Suprapubic skin (tissue), 4 donors: ENCODE measurements at regions not wholly inside any gene's neighbourhood (a gene's known extent, or its start where the extent isn't known, plus 50 kb on each side); places are given as distances from the start of the nearest gene placed in this dataset.
"Not testable (repeated sequence)": the region's sequence is repeated elsewhere in the genome, so short reads cannot be mapped to it uniquely, and the experiment has no call there.

Experiments used
- EP300 ChIP-seq: sonication (generic); formaldehyde crosslinking; IDR thresholded peaks from one replicate; pipeline ENCODE4 v1.6.1; 2017; ENCODE audit warnings: antibody characterized with exemption
- POLR2A ChIP-seq, 2 donors: fragments of 450-650 bp; IDR thresholded peaks; one replicate each; pipeline ENCODE4 v1.6.1; 2017; ENCODE audit warnings: antibody characterized with exemption in 2 of 2, mild to moderate bottlenecking in 2 of 2, moderate library complexity in 2 of 2
- POLR2AphosphoS5 ChIP-seq, 3 donors: sonication (generic); formaldehyde crosslinking; IDR thresholded peaks; one replicate each; pipeline ENCODE4 v1.6.1; 2017; ENCODE audit warnings: antibody characterized with exemption in 3 of 3
- TF ChIP-seq, protein P1 (sequence below), 2 donors: fragments of 200-600 bp in 1 of 2; fragments of 450-650 bp in 1 of 2; sonication (generic) in 1 of 2; IDR thresholded peaks; one replicate each; pipeline ENCODE4 v1.5.1; 2016 to 2019; ENCODE audit warnings: antibody characterized with exemption in 2 of 2, mild to moderate bottlenecking in 1 of 2, moderate library complexity in 1 of 2

DNA sequence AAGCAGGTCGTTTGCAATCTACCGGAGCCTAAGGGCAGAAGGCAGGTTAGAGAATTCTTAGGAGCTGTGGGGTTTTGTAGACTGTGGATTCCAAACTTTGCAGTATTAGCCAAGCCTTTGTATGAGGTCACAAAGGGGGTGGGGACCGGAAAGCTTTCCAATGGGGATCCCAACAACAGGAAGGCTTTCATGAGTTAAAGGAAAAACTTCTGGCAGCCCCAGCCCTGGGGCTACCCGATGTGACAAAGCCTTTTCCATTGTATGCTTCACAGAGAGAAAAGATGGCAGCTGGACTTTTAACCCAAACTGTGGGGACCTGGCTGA lies 199.2 kb upstream of the PZP start:
- TF ChIP-seq, protein P1, sequence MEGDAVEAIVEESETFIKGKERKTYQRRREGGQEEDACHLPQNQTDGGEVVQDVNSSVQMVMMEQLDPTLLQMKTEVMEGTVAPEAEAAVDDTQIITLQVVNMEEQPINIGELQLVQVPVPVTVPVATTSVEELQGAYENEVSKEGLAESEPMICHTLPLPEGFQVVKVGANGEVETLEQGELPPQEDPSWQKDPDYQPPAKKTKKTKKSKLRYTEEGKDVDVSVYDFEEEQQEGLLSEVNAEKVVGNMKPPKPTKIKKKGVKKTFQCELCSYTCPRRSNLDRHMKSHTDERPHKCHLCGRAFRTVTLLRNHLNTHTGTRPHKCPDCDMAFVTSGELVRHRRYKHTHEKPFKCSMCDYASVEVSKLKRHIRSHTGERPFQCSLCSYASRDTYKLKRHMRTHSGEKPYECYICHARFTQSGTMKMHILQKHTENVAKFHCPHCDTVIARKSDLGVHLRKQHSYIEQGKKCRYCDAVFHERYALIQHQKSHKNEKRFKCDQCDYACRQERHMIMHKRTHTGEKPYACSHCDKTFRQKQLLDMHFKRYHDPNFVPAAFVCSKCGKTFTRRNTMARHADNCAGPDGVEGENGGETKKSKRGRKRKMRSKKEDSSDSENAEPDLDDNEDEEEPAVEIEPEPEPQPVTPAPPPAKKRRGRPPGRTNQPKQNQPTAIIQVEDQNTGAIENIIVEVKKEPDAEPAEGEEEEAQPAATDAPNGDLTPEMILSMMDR (IDR thresholded peaks at IDR 0.05) = not testable (repeated sequence)
- TF ChIP-seq POLR2A (IDR thresholded peaks at IDR 0.05); EP300; POLR2AphosphoS5 (IDR thresholded peaks at IDR 0.05): not testable (repeated sequence)
